ENCODE measurements at regions not wholly inside any gene's neighbourhood (a gene's known extent, or its start where the extent isn't known, plus 50 kb on each side); places are given as distances from the start of the nearest gene placed in this dataset.

GRCh38 chr6:74356391-74356790, 660.4 kb downstream of the CD109 start:
- TF ChIP-seq GATA2 (IDR thresholded peaks at IDR 0.05; ENCODE audit: low read depth, low read length) (no peak), GATA3 (IDR thresholded peaks at IDR 0.05; ENCODE audit: low read depth, low read length) (no peak)

Measured in SH-SY5Y (cell line).